Fibroblast of lung (primary cell): ENCODE measurements at regions not wholly inside any gene's neighbourhood (a gene's known extent, or its start where the extent isn't known, plus 50 kb on each side); places are given as distances from the start of the nearest gene placed in this dataset.

Experiments
- DNase-seq, 2 donors: peaks; one replicate each; pipeline versions ENCODE4 v3.0.0 to v3.0.0-alpha.2; 2010; ENCODE audit warnings: low read depth in 2 of 2
- H2AFZ ChIP-seq: 2 replicates; pipeline ENCODE4 v1.5.1; 2012; ENCODE audit warnings: low read length, control low read depth, inconsistent platforms
- H3K27ac ChIP-seq: 2 replicates; pipeline ENCODE4 v1.5.1; 2011; ENCODE audit warnings: low read length, control low read depth; ENCODE audit not compliant: insufficient read depth
- H3K27me3 ChIP-seq: 2 replicates; pipeline ENCODE4 v1.5.1; 2011; ENCODE audit warnings: mild to moderate bottlenecking, low read length; ENCODE audit not compliant: control insufficient read depth, insufficient read depth
- H3K36me3 ChIP-seq: 2 replicates; pipeline ENCODE4 v1.5.1; 2011; ENCODE audit warnings: low read length; ENCODE audit not compliant: control insufficient read depth, insufficient read depth
- H3K4me1 ChIP-seq: 2 replicates; pipeline ENCODE4 v1.5.1; 2011; ENCODE audit warnings: low read length; ENCODE audit not compliant: control insufficient read depth, insufficient read depth; ENCODE audit errors: extremely low read depth
- H3K4me2 ChIP-seq: 2 replicates; pipeline ENCODE4 v1.5.1; 2011; ENCODE audit warnings: low read length, control low read depth; ENCODE audit not compliant: insufficient read depth; ENCODE audit errors: extremely low read depth
- H3K4me3 ChIP-seq, 4 experiments: fragments of 200-600 bp in 1 of 4; sonication (generic) in 1 of 4; replicated peaks in 1 of 4; 2 replicates each; pipeline ENCODE4 v1.5.1; 2011 to 2016; ENCODE audit warnings: low read length in 4 of 4, low read depth in 3 of 4, mild to moderate bottlenecking in 3 of 4, control low read depth in 2 of 4, inconsistent platforms in 1 of 4, mixed read lengths in 1 of 4; ENCODE audit not compliant: insufficient read depth in 1 of 4; ENCODE audit errors: control extremely low read depth in 1 of 4
- H3K79me2 ChIP-seq: 2 replicates; pipeline ENCODE4 v1.5.1; 2012; ENCODE audit warnings: mild to moderate bottlenecking, low read length, inconsistent platforms; ENCODE audit not compliant: control insufficient read depth, insufficient read depth
- H3K9ac ChIP-seq: 2 replicates; pipeline ENCODE4 v1.5.1; 2011; ENCODE audit warnings: mild to moderate bottlenecking, low read length, control low read depth; ENCODE audit not compliant: insufficient read depth
- H3K9me3 ChIP-seq: 2 replicates; pipeline ENCODE4 v1.5.1; 2012; ENCODE audit warnings: low read depth, low read length; ENCODE audit not compliant: control insufficient read depth, insufficient read depth
- H4K20me1 ChIP-seq: 2 replicates; pipeline ENCODE4 v1.5.1; 2011; ENCODE audit warnings: low read length; ENCODE audit not compliant: control insufficient read depth, insufficient read depth; ENCODE audit errors: extremely low read depth
- EZH2 ChIP-seq: IDR thresholded peaks from 2 replicates; pipeline ENCODE4 v1.5.1; 2012; ENCODE audit warnings: low read length, control low read depth, mild to moderate bottlenecking; ENCODE audit errors: missing control alignments
- TF ChIP-seq, protein P1 (sequence below), 2 donors: IDR thresholded peaks in 1 of 2; conservative IDR thresholded peaks in 1 of 2; 1 replicate in 1 of 2; 2 replicates in 1 of 2; pipeline ENCODE4 v1.5.1; 2011 to 2012; ENCODE audit warnings: low read length in 2 of 2, control low read depth in 1 of 2, inconsistent platforms in 1 of 2, low read depth in 1 of 2, mild to moderate bottlenecking in 1 of 2

DNA sequence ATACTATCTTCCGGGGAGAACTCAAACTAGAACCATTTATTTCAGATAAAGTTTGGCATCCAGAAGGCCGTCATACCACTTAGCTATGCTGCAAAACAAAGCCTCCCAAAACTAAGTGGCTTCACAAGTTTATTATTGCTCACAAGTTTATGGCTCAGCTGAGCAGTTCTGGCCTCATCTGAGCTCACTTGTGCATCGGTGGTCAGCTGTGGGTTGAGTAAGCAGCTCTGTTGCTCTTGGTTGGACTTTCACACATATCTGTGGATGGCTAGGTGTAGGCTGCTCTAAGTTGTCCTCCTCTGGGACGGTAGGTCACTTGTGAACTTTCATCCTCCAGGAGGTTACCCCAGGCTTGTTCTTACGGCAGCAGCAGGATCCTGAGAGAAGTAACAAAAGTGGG, 162.7 kb downstream of the BTG1 start:
- Histone ChIP-seq H3K4me2 (no peak overlapping the region), H3K27me3 (no peaks in the 10 kb centered on the region), H3K79me2 (no peaks in the 10 kb centered on the region), H3K9ac (no peak overlapping the region), H3K4me1 (peaks cover 4% of the 10 kb centered on the region), H3K9me3 (no peaks in the 10 kb centered on the region), H3K36me3 (no peaks in the 10 kb centered on the region), H3K27ac (no peak overlapping the region), H3K4me3 (no peak overlapping the region), H4K20me1 (no peaks in the 10 kb centered on the region), H2AFZ (no peak overlapping the region)
- DNase-seq, result no peak
- TF ChIP-seq EZH2, result no peak
- TF ChIP-seq, protein P1, sequence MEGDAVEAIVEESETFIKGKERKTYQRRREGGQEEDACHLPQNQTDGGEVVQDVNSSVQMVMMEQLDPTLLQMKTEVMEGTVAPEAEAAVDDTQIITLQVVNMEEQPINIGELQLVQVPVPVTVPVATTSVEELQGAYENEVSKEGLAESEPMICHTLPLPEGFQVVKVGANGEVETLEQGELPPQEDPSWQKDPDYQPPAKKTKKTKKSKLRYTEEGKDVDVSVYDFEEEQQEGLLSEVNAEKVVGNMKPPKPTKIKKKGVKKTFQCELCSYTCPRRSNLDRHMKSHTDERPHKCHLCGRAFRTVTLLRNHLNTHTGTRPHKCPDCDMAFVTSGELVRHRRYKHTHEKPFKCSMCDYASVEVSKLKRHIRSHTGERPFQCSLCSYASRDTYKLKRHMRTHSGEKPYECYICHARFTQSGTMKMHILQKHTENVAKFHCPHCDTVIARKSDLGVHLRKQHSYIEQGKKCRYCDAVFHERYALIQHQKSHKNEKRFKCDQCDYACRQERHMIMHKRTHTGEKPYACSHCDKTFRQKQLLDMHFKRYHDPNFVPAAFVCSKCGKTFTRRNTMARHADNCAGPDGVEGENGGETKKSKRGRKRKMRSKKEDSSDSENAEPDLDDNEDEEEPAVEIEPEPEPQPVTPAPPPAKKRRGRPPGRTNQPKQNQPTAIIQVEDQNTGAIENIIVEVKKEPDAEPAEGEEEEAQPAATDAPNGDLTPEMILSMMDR (conservative IDR thresholded peaks at IDR 0.05 in 1 of 2, IDR thresholded peaks at IDR 0.05 in 1 of 2; ENCODE audit: low read depth in 1 of 2, low read length in 2 of 2), result no peak

DNA sequence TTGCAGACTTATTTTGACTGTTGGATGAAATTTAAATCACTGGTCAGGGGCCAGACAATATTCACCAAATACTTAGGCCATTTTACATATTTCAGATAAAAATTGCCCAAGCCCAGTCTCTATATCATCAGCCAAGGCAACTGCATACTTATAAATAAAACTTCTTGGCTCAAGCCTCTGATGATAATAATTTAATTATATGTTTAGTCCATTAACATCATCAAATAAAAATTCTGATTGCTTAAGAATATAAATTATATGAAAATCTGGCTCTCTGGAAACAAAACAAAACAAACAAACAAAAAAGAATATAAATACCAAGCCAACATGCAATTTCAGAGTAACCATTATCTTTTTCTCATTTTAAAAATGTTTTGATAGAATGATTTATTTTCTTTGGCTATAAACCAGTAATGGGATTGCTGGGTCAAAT, 165.2 kb downstream of the BTG1 start:
- H3K4me3 ChIP-seq, result no peak overlapping the region
- peaks cover 4% of the 10 kb centered on the region for H3K4me1 ChIP-seq
- TF ChIP-seq, protein P1 (conservative IDR thresholded peaks at IDR 0.05 in 1 of 2, IDR thresholded peaks at IDR 0.05 in 1 of 2; ENCODE audit: low read depth in 1 of 2, low read length in 2 of 2), result no peak
- no peak for TF ChIP-seq EZH2

DNA sequence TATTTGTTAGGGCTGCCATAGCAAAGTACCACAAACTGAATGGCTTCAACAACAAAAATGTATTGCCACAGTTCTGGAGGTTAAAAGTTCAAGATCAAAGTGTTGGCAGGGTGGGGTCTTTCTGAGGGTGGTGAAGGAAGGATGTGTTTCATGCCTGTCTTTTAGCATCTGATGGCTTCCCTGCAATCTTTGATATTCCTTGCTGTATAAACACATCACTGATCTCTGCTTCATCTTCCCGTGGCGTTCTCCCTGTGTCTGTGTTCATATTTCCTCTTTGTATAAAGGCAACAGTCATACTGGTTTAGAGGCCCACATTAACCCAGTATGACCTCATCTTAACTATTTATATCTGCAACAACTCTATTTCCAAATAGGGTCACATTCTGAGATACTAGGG, 167.5 kb downstream of the BTG1 start:
- Histone ChIP-seq H3K36me3 (no peaks in the 10 kb centered on the region), H3K79me2 (no peaks in the 10 kb centered on the region), H3K9me3 (no peaks in the 10 kb centered on the region), H4K20me1 (no peaks in the 10 kb centered on the region), H3K4me2 (no peak overlapping the region), H3K4me3 (no peak overlapping the region), H3K4me1 (no peaks in the 10 kb centered on the region), H3K27me3 (no peaks in the 10 kb centered on the region), H3K9ac (no peak overlapping the region), H3K27ac (no peak overlapping the region), H2AFZ (peak overlapping the region; percentile 43)
- TF ChIP-seq, protein P1 (conservative IDR thresholded peaks at IDR 0.05 in 1 of 2, IDR thresholded peaks at IDR 0.05 in 1 of 2; ENCODE audit: low read depth in 1 of 2, low read length in 2 of 2), result no peak
- no peak for TF ChIP-seq EZH2
- peak; percentile 35 to 59 for DNase-seq

More for the DNA sequence above, 165.2 kb downstream of the BTG1 start:
- Histone ChIP-seq H3K27ac (no peak overlapping the region), H4K20me1 (no peaks in the 10 kb centered on the region), H3K9ac (no peak overlapping the region), H3K9me3 (no peaks in the 10 kb centered on the region), H3K36me3 (no peaks in the 10 kb centered on the region), H3K27me3 (no peaks in the 10 kb centered on the region), H3K4me2 (no peak overlapping the region), H3K79me2 (no peaks in the 10 kb centered on the region), H2AFZ (no peak overlapping the region)
- DNase-seq, result peak in 1 of 2 donors; percentile 77
